T-helper 17 cell (primary cell): ENCODE measurements at regions not wholly inside any gene's neighbourhood (a gene's known extent, or its start where the extent isn't known, plus 50 kb on each side); places are given as distances from the start of the nearest gene placed in this dataset.

Experiments
- ATAC-seq: fragments of 150-1000 bp; cut with Tn5 transposase; 2 replicates; pipeline ENCODE4 v1.10.0; 2021; ENCODE audit warnings: mild to moderate bottlenecking, moderate library complexity
- DNase-seq, 3 donors: peaks; one replicate each; pipeline versions ENCODE4 v3.0.0 to v3.0.0-alpha.2; 2020 to 2021
- H3K9me3 ChIP-seq: one replicate; pipeline ENCODE4 v1.7.0; 2013; ENCODE audit warnings: low read length, mild to moderate bottlenecking; ENCODE audit not compliant: control insufficient read depth, poor library complexity, severe bottlenecking
- H3K27ac Mint-ChIP-seq: one replicate; pipeline ENCODE4 v1.8.0; 2022; ENCODE audit warnings: mild to moderate bottlenecking, moderate library complexity, mixed read lengths
- H3K27me3 Mint-ChIP-seq: one replicate; pipeline ENCODE4 v1.8.0; 2022; ENCODE audit warnings: mixed read lengths
- H3K36me3 Mint-ChIP-seq: one replicate; pipeline ENCODE4 v1.8.0; 2022; ENCODE audit warnings: low read depth, mixed read lengths
- H3K4me1 Mint-ChIP-seq: one replicate; pipeline ENCODE4 v1.8.0; 2022; ENCODE audit warnings: mild to moderate bottlenecking, mixed read lengths
- H3K4me3 Mint-ChIP-seq: one replicate; pipeline ENCODE4 v1.8.0; 2022; ENCODE audit warnings: mild to moderate bottlenecking, moderate library complexity, mixed read lengths

- no peaks in the 10 kb centered on the region for H3K9me3 ChIP-seq
- DNase-seq (no peak), ATAC-seq (no peak)
- Mint-ChIP-seq H3K4me3 (no peak overlapping the region), H3K36me3 (no peaks in the 10 kb centered on the region), H3K4me1 (no peaks in the 10 kb centered on the region), H3K27me3 (no peaks in the 10 kb centered on the region), H3K27ac (no peak overlapping the region)
Measured at GRCh38 chr9:108367188-108367587, 488.6 kb downstream of the ACTL7B start.

GRCh38 chr9:108363311-108363710 lies 492.5 kb downstream of the ACTL7B start:
- no peak for ATAC-seq
- no peak overlapping the region for H3K4me3 Mint-ChIP-seq
- no peaks in the 10 kb centered on the region for H3K4me1 Mint-ChIP-seq
- H3K27me3 Mint-ChIP-seq = no peaks in the 10 kb centered on the region
- no peak for DNase-seq
- no peak overlapping the region for H3K27ac Mint-ChIP-seq
- no peaks in the 10 kb centered on the region for H3K9me3 ChIP-seq
- no peaks in the 10 kb centered on the region for H3K36me3 Mint-ChIP-seq

- Mint-ChIP-seq H3K27me3 (no peaks in the 10 kb centered on the region), H3K4me1 (no peaks in the 10 kb centered on the region), H3K27ac (no peak overlapping the region), H3K4me3 (no peak overlapping the region), H3K36me3 (no peaks in the 10 kb centered on the region)
- no peaks in the 10 kb centered on the region for H3K9me3 ChIP-seq
- no peak for ATAC-seq
- DNase-seq = no peak
Measured at GRCh38 chr9:108360304-108360703, 495.5 kb downstream of the ACTL7B start.

- H3K27me3 Mint-ChIP-seq = no peaks in the 10 kb centered on the region
- no peak overlapping the region for H3K4me3 Mint-ChIP-seq
- ATAC-seq (no peak), DNase-seq (no peak)
- no peaks in the 10 kb centered on the region for H3K4me1 Mint-ChIP-seq
- no peaks in the 10 kb centered on the region for H3K9me3 ChIP-seq
- H3K36me3 Mint-ChIP-seq = no peaks in the 10 kb centered on the region
- H3K27ac Mint-ChIP-seq = no peak overlapping the region
Measured at GRCh38 chr9:108356806-108357205, 499.0 kb downstream of the ACTL7B start.

- H3K9me3 ChIP-seq = no peaks in the 10 kb centered on the region
- H3K4me3 Mint-ChIP-seq = no peak overlapping the region
- no peaks in the 10 kb centered on the region for H3K4me1 Mint-ChIP-seq
- ATAC-seq = no peak
- H3K36me3 Mint-ChIP-seq = no peaks in the 10 kb centered on the region
- H3K27me3 Mint-ChIP-seq = no peaks in the 10 kb centered on the region
- H3K27ac Mint-ChIP-seq = no peak overlapping the region
- no peak for DNase-seq
Measured at GRCh38 chr9:108351571-108351970, 504.2 kb downstream of the ACTL7B start.

- ATAC-seq (no peak), DNase-seq (no peak)
- H3K9me3 ChIP-seq = no peaks in the 10 kb centered on the region
- Mint-ChIP-seq H3K4me1 (no peaks in the 10 kb centered on the region), H3K36me3 (no peaks in the 10 kb centered on the region), H3K27me3 (no peaks in the 10 kb centered on the region), H3K4me3 (no peak overlapping the region), H3K27ac (no peak overlapping the region)
Measured at GRCh38 chr9:108347463-108348188, 508.2 kb downstream of the ACTL7B start.

GRCh38 chr9:108345826-108346225 lies 510.0 kb downstream of the ACTL7B start:
- ATAC-seq = no peak
- H3K27me3 Mint-ChIP-seq = no peaks in the 10 kb centered on the region

GRCh38 chr9:108339251-108339650 lies 516.5 kb downstream of the ACTL7B start:
- ATAC-seq = no peak
- Mint-ChIP-seq H3K4me1 (no peaks in the 10 kb centered on the region), H3K36me3 (no peaks in the 10 kb centered on the region)

More at GRCh38 chr9:108345826-108346225, 510.0 kb downstream of the ACTL7B start:
- H3K9me3 ChIP-seq = no peaks in the 10 kb centered on the region
- H3K4me3 Mint-ChIP-seq = no peak overlapping the region
- H3K27ac Mint-ChIP-seq = no peak overlapping the region
- no peaks in the 10 kb centered on the region for H3K4me1 Mint-ChIP-seq
- H3K36me3 Mint-ChIP-seq = no peaks in the 10 kb centered on the region
- no peak for DNase-seq

GRCh38 chr9:108336575-108336974 lies 519.2 kb downstream of the ACTL7B start:
- H3K36me3 Mint-ChIP-seq = no peaks in the 10 kb centered on the region

More at GRCh38 chr9:108339251-108339650, 516.5 kb downstream of the ACTL7B start:
- no peaks in the 10 kb centered on the region for H3K9me3 ChIP-seq
- Mint-ChIP-seq H3K27ac (no peak overlapping the region), H3K4me3 (no peak overlapping the region), H3K27me3 (no peaks in the 10 kb centered on the region)
- DNase-seq = no peak

GRCh38 chr9:108333530-108333983 lies 522.2 kb downstream of the ACTL7B start:
- Mint-ChIP-seq H3K27me3 (no peaks in the 10 kb centered on the region), H3K27ac (no peak overlapping the region), H3K36me3 (no peaks in the 10 kb centered on the region), H3K4me1 (no peaks in the 10 kb centered on the region), H3K4me3 (no peak overlapping the region)
- DNase-seq (no peak), ATAC-seq (no peak)
- no peaks in the 10 kb centered on the region for H3K9me3 ChIP-seq

More at GRCh38 chr9:108336575-108336974, 519.2 kb downstream of the ACTL7B start:
- Mint-ChIP-seq H3K4me1 (no peaks in the 10 kb centered on the region), H3K27me3 (no peaks in the 10 kb centered on the region), H3K4me3 (no peak overlapping the region), H3K27ac (no peak overlapping the region)
- no peaks in the 10 kb centered on the region for H3K9me3 ChIP-seq
- ATAC-seq (no peak), DNase-seq (no peak)

GRCh38 chr9:108331596-108331995 lies 524.2 kb downstream of the ACTL7B start:
- DNase-seq (no peak), ATAC-seq (no peak)
- H3K4me1 Mint-ChIP-seq = no peaks in the 10 kb centered on the region

GRCh38 chr9:108325406-108325805 lies 530.4 kb downstream of the ACTL7B start:
- Mint-ChIP-seq H3K4me3 (no peak overlapping the region), H3K4me1 (no peaks in the 10 kb centered on the region), H3K27ac (no peak overlapping the region), H3K36me3 (no peaks in the 10 kb centered on the region), H3K27me3 (no peaks in the 10 kb centered on the region)
- ATAC-seq (no peak), DNase-seq (no peak)
- H3K9me3 ChIP-seq = no peaks in the 10 kb centered on the region

More at GRCh38 chr9:108331596-108331995, 524.2 kb downstream of the ACTL7B start:
- no peak overlapping the region for H3K4me3 Mint-ChIP-seq
- no peaks in the 10 kb centered on the region for H3K36me3 Mint-ChIP-seq
- no peaks in the 10 kb centered on the region for H3K27me3 Mint-ChIP-seq
- no peak overlapping the region for H3K27ac Mint-ChIP-seq
- no peaks in the 10 kb centered on the region for H3K9me3 ChIP-seq

- DNase-seq (no peak), ATAC-seq (no peak)
- Mint-ChIP-seq H3K4me1 (no peaks in the 10 kb centered on the region), H3K36me3 (no peaks in the 10 kb centered on the region), H3K4me3 (no peak overlapping the region), H3K27me3 (no peaks in the 10 kb centered on the region), H3K27ac (no peak overlapping the region)
- no peaks in the 10 kb centered on the region for H3K9me3 ChIP-seq
Measured at GRCh38 chr9:108323615-108324014, 532.2 kb downstream of the ACTL7B start.
